NCI-H526 (cell line): ENCODE measurements at regions not wholly inside any gene's neighbourhood (a gene's known extent, or its start where the extent isn't known, plus 50 kb on each side); places are given as distances from the start of the nearest gene placed in this dataset.

Source experiments
- DNase-seq, 2 experiments: peaks; one replicate each; lab custom pipeline; 2025; lab: John Stamatoyannopoulos, UW

DNA sequence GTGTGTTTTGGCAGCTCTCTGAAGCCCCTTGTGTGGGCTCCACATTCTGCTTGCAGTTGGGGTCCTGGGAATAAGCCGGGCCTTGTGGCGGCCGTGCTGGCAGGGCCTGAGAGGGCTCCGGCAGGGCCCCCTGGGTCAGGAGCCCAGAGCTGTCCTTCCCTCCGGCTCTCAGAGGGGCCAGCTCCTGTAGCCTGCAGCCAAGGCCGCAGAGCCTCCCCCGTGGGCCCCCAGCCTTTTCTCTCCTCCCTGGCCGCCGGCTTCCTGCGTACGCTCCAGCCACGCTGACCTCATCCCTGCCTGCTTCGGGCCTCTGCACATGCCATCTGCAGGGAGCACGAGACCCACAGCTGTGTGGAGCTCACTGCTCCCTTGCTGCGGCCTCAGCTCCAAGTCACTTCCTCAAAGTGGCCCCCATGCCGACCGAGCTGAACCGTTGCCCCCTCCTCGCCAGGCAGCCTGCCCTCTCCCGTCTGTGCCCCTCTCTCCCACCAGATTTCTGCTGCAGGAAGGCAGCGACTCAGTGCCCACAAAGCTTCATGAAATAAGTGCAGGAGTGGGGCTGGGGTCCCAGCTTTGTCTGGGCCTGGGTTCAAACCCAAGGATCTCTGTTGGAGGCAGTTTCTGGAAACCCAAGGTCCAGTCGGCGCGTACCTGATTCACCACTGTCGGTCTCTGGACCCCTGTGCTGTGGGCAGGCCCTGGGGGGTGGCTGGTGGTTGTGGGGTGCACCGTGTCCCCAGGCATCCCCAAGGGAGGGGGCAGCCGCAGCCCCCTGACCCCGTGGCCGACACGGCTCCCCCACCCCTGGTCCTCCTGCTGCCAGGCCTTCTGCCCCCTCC lies 57.1 kb upstream of the NKX1-1 start:
- DNase-seq, result no peak

DNA sequence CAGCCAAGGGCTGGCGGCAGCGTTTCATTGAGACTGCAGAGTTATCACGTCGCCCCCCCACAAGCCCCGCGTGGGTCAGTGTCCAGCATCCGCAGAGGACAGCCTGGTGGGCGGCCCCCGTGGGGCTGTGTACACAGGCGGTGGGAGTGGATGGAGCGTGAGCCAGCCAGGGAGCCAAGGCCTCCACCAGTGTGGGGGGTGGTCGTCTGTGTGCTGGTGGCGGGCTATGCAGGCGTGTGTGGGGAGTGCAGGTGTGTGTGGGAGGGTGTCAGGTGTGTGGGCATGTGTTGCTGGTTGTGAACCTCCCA lies 56.5 kb upstream of the NKX1-1 start:
- no peak for DNase-seq

DNA sequence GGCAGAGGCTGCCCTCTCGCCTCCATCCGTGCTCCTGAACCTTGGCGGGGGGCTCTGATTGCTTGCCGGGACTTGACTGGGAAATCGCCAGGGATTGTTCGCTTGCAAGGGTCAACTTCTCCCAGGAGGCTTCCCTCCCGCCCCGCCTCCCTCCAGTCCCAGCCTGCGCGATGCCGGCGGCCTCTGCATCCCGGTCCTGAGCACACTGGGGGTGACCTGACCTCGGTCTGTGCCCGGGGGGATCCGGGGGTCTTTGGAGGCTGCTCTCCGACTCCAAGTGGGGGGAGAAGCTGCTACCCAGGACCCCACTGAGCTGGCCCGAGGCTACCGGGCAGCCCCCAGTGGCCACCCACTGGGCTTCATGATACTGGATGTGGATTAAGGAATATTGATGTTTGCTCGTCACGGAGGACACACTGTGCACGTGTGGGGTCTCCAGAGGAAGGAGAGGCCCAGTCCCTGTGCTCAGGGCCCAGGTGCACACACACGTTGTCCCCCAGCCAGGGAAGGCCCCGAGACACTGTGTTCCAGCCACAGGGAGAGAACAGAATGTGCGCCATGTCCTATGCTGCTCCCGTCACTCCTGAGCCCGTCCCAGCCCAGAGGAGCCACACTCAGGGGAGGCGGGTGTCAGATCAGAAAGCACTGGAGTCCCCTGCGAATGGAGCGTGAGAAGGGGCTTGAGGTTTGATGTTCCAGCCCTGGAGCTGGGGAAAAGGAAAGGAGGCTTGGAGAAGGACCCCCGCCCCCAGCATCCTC lies 55.9 kb upstream of the NKX1-1 start:
- no peak for DNase-seq

DNA sequence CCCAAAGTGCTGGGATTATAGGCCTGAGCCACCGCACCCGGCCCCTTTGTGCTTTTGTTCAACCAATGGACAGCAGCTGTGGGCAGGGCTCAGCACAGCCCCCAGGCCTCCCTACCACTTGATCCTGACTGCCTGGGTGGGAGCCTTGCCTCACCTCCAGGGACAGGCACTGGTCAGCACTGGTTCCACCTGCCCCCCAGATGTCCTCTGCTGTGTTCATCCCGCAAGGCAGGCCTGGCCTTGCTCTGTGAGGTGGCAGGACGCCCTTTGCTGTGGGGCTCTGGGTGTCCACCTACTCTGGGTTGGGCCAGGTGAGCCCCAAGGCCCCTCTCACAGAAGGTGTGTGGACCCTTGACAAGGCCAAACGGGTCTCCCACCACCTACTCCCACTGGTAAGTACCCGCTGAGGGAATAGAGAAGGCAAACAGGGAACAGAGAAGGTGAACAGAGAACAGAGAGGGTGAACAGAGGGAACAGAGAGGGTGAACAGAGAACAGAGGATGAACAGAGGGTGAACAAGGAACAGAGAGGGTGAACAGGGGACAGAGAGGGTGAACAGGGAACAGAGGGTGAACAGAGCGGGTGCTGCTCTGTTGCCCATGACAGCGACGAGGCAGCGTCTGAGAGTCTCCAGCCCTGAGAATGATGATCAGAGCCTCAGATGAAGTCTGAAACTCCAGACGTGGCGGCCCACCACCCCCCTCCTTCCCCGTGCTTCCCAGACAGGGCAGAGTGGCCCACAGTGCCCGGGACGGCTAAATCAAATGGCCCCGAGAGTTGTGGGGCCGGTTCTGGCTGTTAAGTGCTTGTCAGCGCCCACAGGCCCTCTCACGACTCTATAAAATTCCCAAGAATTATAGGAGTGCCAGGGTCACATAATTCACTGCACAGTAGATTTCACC lies 55.0 kb upstream of the NKX1-1 start:
- no peak for DNase-seq

DNA sequence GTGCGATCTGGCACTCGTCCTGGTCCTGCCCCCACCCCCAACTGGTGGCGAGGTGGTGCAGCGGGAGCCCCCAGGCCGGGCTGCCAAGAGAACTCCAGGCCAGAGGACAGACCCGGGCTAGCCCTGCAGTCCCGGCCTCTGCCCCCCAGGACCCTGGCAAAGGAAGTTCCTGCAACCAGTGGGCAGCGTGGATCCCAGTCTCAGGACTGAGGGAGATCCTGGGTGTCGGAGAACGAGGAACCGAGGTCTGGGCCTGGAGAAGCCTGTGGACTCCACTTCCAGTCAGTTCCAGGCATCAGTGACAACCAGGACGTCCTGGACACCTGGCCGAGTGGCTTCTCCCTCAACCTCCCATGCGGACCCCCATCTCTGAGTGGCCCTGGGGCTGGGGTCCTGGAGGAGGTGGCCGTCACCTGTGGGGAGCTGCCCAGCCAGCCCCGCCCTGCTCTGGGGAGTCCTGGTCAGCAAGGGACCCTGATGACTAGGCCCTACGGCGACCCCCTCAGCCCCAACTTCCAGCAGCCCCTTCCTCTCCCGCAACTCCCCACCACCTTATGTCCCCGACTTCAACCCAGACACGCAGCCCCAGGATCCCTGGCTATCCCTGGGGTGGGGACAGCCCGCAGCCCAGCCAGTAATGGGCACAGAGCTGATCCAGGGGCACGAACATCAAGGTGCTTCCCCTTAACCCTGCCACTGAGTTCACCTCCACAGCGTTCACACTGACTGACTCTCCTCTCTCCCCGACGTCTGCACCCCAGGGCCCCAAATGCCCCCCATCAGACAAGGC lies 53.7 kb upstream of the NKX1-1 start:
- no peak for DNase-seq

DNA sequence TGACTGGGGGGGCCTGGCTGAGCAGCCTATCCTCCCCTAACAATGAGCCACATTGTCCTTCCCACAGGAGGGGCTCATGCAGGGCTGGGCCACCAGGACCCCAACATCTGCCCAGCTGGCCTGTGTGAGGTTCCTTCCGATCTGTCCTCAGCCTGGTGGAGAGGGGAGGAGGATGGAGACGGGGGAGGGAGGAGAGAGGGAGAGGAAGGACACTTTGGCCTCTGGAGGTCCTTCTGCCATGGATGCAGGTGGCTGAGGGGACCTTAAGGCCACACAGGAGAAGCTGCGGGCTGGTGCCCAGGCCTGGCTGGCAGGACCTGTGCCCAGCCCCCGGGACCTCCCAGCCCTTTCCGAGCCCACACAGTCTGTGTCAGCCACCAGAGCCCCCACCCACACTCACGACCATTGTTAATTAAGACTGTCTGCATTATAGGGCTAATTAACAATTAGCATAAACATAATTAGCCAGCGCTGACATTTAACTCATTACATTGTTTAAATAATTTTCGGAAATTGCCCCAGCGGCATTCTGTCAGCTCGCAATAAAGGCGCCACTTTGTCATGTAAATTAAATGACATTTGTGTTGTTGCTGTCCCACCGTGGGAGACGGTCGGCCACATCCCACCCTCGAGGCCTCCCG lies 53.0 kb upstream of the NKX1-1 start:
- no peak for DNase-seq

DNA sequence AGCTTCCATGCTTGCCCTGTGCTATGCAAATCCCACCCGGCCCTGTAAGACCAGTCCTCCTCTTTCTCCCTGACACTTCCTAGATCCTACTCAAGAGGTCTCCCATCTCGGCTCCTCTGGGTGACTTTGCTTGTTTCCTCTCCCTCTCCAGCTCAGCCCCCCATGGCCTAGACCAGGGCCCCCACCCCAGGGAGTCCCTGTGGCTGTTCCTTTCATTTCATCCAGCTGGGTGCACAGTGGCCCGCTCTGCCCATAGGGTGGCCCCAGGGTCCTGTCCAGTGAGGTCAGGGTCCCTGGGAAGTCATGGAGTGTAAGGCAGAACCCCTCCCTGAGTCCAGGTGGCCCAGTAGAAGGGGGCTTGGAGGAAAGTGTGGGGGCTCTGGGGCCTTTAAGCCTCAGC lies 52.3 kb upstream of the NKX1-1 start:
- no peak for DNase-seq
